Left lobe of liver (tissue), 2 donors: ENCODE measurements at regions not wholly inside any gene's neighbourhood (a gene's known extent, or its start where the extent isn't known, plus 50 kb on each side); places are given as distances from the start of the nearest gene placed in this dataset.
"Not testable (repeated sequence)": the region's sequence is repeated elsewhere in the genome, so short reads cannot be mapped to it uniquely, and the experiment has no call there.

Source experiments
- ATAC-seq: fragments of 200-7000 bp; cut with Tn5 transposase; one replicate; pipeline ENCODE4 v1.9.1; 2020; ENCODE audit warnings: mild to moderate bottlenecking, moderate library complexity
- DNase-seq: peaks from one replicate; pipeline ENCODE4 v3.0.0-alpha.2; 2020; ENCODE audit warnings: low spot score
- donor health status: DM: no; HTN: no; CAD: no; lungs with moderate emphysema.
- donor health status: DM: no; HTN: yes; CAD: no.

DNA sequence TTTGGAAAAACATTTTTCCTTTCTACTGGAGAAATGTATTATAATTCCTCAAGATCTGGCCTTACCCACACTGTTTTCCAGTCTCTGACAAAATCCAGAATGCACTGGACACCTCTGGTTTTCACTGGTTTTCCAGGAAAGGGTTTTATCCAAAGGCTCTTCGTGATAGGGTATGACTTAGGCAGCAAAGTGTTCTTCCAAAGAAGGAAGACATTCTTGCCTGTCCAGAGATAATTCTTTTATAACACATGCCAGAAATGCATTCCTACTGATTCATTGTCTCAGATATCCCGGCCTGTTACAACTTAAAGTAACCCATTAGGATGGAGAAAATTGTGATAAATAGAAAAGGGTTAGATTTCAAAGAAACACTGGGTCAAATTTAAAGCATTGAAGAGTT lies 2343.1 kb downstream of the PCDH7 start:
- no peak for DNase-seq
- no peak for ATAC-seq

DNA sequence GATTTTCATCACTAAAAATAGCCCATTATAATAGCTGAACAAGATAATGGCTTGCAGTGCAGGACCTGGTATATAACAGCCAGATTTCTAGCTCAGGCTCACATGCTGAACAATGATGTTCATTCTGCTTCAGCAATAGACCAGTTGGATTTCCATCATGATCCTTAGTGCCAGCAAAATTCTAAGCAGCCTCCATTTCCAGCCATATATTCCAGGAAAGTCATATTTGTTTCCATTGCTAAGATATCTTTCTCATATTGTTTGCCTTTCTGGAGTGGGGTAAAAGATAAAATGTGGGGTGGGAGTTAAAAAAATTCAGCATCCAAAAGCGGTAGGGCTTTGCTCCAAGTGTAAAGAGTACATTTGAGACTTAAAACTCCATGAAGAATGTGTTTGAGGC lies 2344.1 kb downstream of the PCDH7 start:
- DNase-seq (no peak), ATAC-seq (no peak)

DNA sequence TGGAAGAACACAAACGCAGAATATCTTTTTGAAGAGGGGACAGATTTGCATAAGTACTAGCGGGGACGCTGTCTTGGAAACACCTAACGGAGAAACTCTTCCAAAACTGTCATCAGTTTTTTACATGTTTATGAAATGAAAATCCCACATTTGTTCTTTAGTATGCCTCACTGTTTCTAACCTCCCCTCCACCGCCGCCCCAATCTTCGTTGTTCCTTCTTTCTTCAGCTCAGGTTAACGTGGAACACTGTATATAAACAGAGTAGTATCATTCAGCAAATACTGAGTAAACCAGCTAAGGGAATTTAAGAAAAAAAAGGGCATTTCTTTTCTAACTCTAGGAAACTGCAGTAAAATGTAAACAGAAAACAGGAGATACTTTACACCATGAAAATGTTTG lies 2345.6 kb downstream of the PCDH7 start:
- DNase-seq (no peak), ATAC-seq (no peak)

DNA sequence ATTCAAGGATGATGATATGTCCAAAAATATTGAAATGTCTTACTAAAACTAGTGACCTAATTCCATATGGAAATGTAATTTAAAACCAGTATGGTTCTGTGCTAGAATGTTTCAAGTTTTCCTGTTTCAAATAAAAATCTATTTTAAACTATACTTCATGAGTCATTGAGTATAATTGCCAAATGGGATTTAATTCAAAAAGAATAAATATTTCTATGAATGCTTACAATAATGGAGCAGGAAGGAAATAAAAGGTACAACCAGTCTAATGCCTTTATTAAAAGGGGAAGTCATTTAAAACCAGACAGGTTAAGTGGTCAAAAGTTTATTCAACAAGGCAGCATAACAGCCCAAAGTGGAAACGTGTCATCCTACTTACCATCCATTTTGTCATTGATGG lies 2347.1 kb downstream of the PCDH7 start:
- no peak for ATAC-seq
- no peak for DNase-seq

DNA sequence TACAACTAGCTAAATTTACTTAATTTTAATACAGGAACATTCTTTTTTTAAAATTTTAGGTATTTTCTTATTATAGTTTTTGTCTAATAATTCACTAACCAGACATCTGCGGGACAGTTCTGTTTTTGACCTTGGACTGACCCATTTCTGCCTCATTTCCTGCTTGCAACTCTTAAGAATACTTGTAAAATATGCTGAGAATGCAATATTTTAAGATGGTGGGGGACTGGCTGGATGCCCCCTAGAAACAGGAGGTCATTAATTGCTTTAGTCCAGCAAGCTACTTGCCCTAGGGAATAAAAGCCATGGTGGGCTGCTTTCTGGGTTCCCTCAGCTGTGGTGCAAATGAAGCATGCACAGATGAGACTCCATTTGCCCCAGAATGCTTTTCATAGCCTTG lies 2348.4 kb downstream of the PCDH7 start:
- DNase-seq, result no peak

DNA sequence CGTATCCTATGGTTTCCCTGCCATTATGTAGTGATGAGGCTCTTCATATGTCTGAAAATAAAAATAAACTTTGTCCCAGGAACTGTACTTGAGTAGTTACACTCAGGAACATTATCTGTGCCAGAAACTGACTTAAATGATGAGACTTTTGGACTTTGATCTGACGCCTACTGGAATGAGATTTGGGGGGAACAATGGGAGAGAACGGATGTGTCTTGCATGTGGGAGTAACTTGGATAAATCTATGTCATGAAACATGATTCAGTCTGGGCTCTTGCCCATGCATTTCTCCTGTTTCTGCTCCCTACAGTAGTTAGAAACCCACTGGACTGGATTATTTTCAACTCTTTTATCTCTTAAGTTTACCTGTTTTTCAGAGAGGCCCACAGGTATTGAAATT lies 2351.4 kb downstream of the PCDH7 start:
- DNase-seq, result no peak
- no peak for ATAC-seq

More for the DNA sequence above, 2348.4 kb downstream of the PCDH7 start:
- ATAC-seq, result no peak

DNA sequence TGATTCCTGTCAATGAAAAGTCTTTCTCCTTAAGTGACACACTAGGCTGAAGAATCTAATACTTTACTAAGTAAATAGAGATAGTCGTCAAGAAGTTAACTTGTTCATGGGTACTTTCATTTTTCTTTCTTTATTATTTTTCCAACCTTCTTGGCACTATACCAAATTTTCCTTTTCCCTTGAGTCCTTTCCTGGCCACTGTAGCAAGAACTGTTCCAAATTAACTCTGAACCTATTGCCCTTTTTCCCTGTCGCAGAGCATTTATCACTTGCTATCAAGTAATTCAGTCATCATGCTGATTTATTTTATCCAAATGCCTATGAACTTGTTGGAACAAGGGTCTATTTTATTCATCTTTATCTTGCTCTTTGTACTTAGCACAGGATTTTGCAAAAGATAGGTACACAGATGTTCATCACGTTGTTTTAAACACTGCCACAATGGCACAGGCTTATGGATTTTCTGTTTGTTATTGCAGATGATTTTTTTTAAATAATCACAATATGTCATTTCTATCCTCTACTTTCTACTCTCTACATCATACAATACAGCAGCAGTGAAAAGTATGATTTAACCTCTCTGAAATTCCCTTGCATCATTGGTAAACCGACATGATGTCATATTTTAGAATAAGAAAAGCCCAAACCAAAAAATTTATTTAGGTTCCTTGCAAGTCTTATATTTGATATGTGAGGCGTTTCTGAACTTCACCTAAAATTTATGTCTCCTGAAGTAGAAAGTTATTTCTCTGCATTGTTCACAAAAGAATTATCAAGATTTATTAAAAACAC lies 2352.3 kb downstream of the PCDH7 start:
- no peak for DNase-seq
- ATAC-seq, result peak; percentile 54

DNA sequence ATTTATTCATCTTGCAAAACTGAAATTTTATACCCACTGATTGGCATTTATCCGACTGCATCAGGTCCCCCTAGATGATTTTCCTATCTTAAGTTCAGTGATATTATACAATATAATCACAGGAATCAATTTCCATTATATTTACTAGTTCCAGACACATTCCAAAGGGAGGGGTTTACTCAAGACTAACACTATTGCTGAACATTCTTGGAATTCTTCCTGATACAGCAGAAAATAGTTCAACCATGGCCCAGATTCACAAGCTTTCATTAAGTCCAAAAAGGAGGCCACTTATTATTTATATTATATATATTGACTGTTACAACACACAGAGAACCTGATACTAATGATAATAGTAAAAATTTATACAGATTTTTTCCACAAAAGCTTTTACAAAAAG lies 2353.6 kb downstream of the PCDH7 start:
- ATAC-seq, result no peak
- no peak for DNase-seq

DNA sequence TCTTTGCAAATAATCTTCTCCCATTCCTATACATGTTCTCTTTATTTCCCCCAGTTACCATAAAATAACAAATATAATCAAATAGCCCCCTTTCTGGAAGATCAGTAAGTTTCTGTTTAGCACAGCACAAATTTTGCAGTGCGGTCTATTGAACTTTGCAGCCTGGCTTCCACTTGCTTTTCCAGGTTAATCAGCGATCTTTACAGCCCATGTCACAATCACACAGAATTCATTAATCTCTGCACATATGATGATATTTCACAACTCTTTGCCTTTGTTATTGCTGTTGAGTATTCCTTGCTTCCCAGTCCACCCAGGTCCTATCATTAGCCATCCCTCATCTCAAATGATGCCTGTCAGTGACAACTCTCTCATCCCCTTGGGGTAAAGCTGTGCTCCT lies 2358.0 kb downstream of the PCDH7 start:
- ATAC-seq, result peak; percentile 81
- DNase-seq, result peak; percentile 59

DNA sequence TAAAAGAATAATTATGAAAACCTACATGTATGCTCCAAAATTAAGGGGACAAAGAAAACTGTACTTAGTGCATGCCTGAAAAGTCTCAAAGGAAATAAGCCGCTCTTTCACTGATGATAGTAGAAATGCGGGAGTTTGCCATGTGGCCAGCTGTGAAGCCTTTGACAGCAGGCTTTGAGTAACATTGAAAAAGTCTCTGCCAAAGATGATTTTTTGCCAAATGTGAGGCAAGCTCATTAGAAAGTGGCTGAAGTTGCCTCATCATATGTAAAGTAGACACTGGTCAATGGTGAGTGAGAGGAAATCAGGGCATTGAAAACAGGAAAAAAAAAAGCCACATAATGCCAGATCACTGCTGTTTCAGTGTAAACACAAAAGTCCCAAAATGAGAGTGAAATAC lies 2360.1 kb downstream of the PCDH7 start:
- peak; percentile 83 for ATAC-seq
- DNase-seq, result peak; percentile 59

DNA sequence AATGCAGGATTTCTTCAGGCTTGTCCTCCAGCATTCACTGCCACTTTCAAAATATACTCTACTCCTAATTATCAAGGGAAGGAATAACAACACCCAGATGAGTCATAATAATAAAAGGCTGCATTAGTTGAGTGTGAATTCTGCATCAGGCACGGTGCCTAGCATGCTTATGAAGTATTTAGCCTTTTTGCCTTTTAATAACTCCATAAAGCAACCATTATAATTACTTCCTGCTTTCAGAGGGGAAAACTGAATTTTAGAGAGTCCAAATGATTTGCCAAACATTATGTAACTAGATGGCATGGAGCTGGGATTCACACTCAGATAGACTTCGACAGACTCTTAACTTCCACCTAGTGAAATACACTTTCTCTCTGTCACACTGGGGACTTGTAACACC lies 2365.5 kb downstream of the PCDH7 start:
- DNase-seq (no peak), ATAC-seq (no peak)

DNA sequence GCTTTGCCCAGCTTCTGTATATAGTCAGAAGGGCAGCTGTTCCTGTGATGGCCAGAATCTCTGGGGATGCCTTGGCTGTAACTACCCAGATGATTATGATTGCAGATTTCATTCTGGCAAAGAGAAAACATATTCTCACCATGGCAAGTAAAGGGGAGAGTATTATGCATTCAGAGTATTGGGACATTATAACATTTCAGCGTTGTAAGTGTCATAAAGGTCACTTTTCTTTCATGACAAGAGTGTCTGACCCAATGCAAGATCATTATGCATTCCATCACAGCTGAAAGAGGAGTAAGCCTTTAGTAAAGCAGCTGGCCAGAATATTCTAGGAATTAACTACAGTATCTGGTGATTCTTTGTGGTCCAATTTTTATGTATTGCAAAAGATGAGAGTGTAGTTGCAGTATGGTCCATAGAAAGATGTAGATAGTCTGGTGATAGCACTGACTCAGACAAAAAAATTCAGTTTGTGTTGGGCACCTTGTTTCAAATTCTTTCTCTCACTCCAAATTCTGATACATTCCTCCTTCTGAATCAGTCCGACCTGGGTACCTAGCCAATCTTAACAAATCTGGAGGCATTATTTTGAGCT lies 2366.3 kb downstream of the PCDH7 start:
- DNase-seq (no peak), ATAC-seq (no peak)

DNA sequence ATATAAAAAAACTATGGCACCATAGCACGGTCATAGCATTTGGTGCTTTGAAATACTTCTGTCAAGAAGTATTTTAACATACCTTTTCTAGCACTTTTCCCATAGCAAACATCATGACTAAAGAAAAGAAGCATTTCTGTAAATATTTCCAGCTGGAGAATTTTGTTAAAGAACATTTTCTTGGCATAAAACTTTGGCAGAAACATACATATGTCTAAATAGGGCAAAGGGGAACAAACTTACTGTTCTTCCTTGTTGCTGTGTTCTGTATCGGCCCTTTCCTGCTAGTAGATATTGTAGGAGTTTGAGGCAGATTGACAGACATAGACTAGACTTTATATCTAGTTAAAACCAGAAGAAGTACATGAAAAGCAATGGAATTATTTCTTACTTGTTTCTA lies 2368.5 kb downstream of the PCDH7 start:
- ATAC-seq (peak; percentile 65), DNase-seq (no peak)

DNA sequence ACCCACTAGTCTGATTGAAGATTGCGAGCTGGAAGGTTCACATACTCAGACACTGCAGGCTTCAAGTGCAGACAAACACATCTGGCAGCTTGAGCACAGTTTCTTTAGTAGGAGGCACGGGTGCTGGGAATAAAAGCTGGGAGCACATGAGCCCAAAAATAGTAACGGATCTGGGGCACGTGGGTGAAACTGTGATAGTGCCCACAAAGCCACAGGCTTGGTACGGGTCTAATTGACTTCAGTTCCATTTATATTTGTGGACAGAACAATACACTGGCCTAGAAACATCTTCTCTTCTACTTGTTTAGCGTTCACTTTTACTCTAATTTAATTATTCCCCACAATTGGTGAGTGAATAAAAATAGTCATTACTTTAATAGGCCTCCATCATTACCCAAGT lies 2370.7 kb downstream of the PCDH7 start:
- no peak for ATAC-seq

DNA sequence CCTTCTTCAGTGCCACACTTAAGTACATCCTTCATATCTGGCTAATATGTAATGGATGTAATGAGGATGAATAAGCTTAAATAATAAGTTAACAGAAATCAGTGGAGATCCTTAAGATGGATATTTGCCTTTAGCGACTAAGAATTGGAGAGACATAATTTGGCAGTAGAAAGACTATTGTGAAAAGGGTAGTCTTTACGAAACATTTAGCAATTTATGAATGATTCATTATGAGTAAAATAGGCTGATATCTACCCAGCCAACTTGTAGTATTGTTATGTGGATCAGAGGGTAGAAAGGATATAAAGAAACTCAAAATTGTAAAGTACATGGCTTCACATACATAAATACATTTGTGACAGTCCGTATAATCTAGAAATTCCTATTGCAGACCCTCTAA lies 2371.8 kb downstream of the PCDH7 start:
- ATAC-seq (no peak), DNase-seq (no peak)

More for the DNA sequence above, 2370.7 kb downstream of the PCDH7 start:
- DNase-seq, result no peak

DNA sequence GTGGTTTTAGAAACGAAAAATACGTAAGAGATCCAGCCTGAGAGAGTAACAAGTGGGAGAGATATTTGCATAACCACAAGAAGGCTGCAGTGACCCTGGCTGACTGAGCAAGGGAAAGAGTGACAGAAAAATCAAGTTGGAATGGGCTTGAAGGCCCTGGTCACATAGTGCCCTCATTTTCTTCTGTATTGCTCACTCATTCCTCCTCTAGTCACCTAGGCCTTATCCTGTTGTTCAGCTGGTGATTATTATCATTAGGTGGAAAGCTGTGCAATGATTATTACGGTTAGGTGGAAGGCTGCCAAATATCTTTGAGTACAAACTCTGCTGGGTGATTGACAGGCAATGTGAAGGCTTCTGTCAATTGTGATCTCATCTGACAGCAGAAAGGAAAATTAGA lies 2384.1 kb downstream of the PCDH7 start:
- DNase-seq, result no peak

DNA sequence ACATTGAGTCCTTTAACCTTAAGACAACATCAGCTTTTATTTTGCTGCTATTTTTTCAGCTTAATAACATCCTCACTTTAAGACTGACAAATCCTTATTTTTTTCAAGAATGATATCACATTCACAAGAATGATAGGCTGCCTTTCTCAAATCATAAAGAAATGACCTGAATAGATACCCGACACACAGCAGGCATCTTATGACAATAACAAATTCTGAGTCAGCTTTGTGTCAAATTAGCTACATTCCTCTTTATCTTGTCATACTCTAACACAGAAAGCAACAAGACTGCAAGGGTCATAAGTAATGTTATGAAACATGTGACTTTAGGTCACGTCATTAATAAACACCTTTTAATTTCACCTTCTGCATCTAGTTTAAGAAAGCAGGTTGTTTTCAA lies 2387.6 kb downstream of the PCDH7 start:
- ATAC-seq (no peak), DNase-seq (no peak)

More for the DNA sequence above, 2384.1 kb downstream of the PCDH7 start:
- ATAC-seq, result no peak

DNA sequence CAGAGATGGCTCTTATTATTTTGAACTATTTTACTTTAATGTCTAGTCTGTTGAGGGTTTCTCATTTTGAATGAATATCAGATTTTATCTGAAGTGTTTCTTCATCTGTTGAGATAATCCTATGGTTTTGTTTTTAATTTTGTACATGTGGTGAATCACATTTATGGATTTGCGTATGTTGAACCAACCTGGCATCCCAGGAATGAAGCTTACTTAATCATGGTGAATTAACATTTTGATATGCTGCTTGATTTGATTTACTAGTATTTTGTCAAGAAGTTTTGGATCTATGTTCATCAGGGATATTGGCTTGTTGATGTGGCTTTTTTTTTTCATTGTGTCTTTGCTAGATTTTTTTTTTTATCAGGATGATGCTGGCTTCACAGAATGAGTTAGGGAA lies 2390.9 kb downstream of the PCDH7 start:
- no peak for DNase-seq
- no peak for ATAC-seq

DNA sequence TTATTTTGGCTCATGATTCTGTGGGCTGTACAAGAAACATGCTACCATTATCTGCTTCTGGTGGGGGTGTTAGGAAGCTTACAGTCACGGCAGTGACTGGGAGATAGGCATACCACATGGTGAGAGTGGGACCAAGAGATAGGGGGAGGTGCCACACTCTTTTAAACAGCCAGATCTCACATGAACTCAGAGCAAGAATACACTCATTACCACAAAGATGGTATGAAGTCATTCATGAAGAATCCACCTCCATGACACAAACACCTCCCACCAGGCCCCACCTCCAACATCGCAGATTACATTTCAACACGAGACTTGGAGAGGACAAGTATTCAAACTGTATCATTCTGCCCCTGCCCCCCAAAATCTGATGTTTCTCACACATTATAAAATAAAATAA lies 2396.7 kb downstream of the PCDH7 start:
- ATAC-seq (no peak), DNase-seq (no peak)

DNA sequence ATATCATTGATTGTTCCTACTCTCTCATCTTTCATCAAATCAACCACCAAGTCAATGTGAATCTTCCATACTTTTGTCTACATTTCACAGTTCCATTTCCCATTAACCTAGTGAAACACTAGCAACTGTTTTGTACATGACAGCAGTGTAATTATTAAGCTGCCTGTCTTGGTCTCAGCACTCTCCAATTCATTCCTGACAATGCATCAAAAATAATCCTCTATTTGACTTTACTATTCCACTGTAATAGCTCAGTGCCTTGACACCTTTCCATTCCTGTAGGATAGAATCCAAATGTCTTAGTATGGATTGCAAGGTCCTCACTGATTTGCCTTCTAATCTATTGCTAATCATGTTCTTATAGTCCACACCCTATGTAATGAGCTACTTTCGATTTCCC lies 2405.8 kb downstream of the PCDH7 start:
- ATAC-seq, result no peak
- no peak for DNase-seq

DNA sequence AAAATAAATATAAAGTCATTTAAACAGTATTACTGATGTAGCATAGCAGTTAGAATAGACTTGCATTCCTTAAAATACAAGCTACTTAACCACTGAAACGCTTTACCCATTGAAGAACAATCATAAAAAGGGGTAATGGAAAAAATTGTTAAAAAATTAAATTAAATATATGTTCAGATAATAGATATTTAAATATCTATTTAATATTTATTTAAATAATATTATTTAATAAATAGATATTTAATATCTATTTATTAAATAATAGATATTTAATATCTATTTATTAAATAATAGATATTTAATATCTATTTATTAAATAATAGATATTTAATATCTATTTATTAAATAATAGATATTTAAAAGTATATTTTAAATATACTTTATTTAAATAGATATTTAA lies 2410.5 kb downstream of the PCDH7 start:
- ATAC-seq, DNase-seq: not testable (repeated sequence)

DNA sequence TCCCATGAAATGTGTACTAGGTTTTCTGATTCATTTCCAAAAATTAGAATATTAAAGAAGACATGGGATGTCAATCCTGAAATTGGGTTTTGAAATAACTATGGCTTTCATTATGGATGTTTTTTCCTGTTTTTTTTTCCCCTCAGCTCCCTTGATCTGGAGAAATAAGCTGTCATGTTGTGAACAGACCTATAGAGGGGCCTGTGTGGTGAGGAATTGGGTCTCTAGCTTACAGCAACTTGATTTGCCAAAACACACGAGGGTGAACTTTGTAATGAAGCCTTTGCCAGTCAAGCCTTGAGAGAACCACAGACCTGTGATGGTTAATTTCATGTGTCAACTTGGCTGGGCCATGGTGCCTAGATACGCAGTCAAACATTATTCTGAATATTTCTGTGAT lies 2413.6 kb downstream of the PCDH7 start:
- no peak for DNase-seq
- no peak for ATAC-seq

DNA sequence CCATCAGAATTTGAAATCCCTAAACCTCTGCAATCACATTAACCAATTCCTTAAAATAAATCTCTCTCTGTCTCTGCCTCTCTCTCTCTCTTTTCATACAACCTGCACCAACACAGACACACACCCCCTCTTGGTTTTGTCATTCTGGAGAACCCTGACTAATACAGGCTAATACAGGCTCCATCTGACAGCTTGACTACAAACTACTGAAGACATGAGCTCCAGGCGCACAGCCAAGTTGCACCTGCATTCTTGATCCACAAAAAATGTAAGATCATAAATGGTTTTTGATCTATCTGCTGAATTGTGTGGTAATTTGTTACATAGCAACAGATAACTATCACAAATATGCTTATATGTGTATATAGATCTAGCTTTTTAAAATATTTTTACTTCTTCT lies 2414.2 kb downstream of the PCDH7 start:
- ATAC-seq, result no peak

More for the DNA sequence above, 2414.2 kb downstream of the PCDH7 start:
- DNase-seq, result no peak
